ENCODE measurements at regions not wholly inside any gene's neighbourhood (a gene's known extent, or its start where the extent isn't known, plus 50 kb on each side); places are given as distances from the start of the nearest gene placed in this dataset.
"Not testable (repeated sequence)": the region's sequence is repeated elsewhere in the genome, so short reads cannot be mapped to it uniquely, and the experiment has no call there.

DNA sequence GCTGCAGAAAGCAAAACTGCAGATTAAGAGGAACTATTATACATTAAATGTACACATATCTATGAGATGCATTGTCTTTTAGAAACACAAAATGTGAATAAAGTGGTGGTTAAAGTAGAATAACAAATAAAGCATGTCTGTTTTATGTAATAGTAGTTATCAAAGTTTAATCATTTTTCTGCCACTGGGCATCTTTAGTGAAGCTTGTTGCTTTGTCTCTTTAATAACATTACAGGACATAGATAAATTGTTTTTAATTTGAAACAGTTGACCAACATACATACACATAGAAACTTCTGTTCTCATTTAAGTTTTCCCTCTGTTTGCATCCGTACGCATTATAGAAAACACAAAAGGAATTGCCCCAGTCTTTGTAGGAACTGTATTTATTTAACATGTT is 1700.0 kb upstream of the ADGRL3 start:
- no peak for DNase-seq
- Histone ChIP-seq H3K36me3 (replicated peaks) (no peaks in the 10 kb centered on the region), H3K27ac (no peak overlapping the region), H3K27me3 (replicated peaks) (no peaks in the 10 kb centered on the region), H3K4me3 (ENCODE audit: low read depth, low read length) (no peak overlapping the region)
- in situ Hi-C loops (cut with HindIII; ENCODE audit: low pct_ligation_motif_present, low sequenced_read_pairs), result no loop called here
- TF ChIP-seq, protein P1, sequence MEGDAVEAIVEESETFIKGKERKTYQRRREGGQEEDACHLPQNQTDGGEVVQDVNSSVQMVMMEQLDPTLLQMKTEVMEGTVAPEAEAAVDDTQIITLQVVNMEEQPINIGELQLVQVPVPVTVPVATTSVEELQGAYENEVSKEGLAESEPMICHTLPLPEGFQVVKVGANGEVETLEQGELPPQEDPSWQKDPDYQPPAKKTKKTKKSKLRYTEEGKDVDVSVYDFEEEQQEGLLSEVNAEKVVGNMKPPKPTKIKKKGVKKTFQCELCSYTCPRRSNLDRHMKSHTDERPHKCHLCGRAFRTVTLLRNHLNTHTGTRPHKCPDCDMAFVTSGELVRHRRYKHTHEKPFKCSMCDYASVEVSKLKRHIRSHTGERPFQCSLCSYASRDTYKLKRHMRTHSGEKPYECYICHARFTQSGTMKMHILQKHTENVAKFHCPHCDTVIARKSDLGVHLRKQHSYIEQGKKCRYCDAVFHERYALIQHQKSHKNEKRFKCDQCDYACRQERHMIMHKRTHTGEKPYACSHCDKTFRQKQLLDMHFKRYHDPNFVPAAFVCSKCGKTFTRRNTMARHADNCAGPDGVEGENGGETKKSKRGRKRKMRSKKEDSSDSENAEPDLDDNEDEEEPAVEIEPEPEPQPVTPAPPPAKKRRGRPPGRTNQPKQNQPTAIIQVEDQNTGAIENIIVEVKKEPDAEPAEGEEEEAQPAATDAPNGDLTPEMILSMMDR (IDR thresholded peaks at IDR 0.05; ENCODE audit: low read depth, low read length, missing control alignments), result no peak

DNA sequence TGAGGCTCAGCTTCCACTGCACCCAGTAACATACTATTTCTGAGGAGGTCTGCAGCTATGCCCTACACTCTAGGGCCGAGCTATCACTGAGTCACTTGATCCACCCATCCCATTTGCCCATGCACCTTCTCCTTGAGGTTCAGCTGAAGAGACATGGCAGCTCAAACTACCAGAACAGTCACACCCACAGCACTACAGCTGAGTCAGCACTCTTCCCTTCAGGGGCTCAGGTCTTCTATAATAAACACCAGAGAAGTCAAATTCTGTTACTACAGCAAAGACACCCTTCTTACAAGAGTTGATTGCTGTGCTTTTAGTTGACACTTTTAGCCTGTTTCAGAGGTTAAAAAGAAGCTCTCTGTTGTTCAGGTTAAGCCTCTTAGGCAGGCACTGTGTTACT is 1696.4 kb upstream of the ADGRL3 start:
- in situ Hi-C loops (cut with HindIII; ENCODE audit: low pct_ligation_motif_present, low sequenced_read_pairs), result no loop called here
- no peak for DNase-seq
- H3K36me3 ChIP-seq (replicated peaks), result no peaks in the 10 kb centered on the region
- H3K27me3 ChIP-seq (replicated peaks), result no peaks in the 10 kb centered on the region
- H3K27ac ChIP-seq, result no peak overlapping the region
- TF ChIP-seq, protein P1 (IDR thresholded peaks at IDR 0.05; ENCODE audit: low read depth, low read length, missing control alignments), result no peak
- H3K4me3 ChIP-seq (ENCODE audit: low read depth, low read length), result no peak overlapping the region

DNA sequence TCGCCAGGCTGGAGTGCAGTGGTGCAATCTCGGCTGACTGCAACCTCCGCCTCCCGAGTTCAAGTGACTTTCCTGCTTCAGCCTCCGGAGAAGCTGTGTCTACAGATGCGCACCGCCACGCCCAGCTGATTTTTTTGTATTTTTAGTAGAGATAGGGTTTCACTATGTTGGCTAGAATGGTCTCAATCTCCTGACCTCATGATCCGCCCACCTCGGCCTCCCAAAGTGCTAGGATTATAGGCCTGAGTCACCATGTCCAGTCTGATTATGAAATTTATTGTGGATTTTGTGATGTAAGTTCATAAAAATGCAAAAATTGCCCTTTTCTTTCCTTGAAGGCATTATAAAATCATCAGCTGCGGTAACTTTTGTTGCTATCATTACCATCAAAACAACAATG is 1688.3 kb upstream of the ADGRL3 start:
- H3K27ac ChIP-seq; H3K4me3 ChIP-seq (ENCODE audit: low read depth, low read length); H3K27me3 ChIP-seq (replicated peaks); in situ Hi-C loops (cut with HindIII; ENCODE audit: low pct_ligation_motif_present, low sequenced_read_pairs); H3K36me3 ChIP-seq (replicated peaks): not testable (repeated sequence)
- peak; percentile 38 for DNase-seq

DNA sequence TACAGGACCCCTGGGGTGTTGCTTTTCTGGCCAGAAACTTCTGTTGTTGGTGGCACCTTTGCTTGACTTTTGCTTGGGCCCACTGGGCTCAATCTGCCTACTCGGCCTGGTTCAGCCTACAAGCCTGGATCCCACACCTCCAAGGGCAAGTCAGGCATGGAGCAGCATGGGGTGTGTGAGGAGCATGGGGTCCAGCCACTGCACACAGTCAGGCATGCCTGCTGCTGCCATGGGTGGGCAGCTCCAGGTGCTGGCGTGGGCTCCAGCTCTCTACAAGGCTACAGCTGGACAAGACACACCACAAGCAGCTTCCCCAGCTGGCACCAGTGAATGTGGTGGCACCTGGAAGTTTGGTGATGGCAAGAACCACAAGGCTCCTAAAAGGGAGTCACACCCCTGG is 1683.1 kb upstream of the ADGRL3 start:
- H3K27me3 ChIP-seq (replicated peaks), result no peaks in the 10 kb centered on the region
- in situ Hi-C loops (cut with HindIII; ENCODE audit: low pct_ligation_motif_present, low sequenced_read_pairs), result no loop called here
- no peak for DNase-seq
- no peak overlapping the region for H3K27ac ChIP-seq
- TF ChIP-seq, protein P1 (IDR thresholded peaks at IDR 0.05; ENCODE audit: low read depth, low read length, missing control alignments), result no peak
- no peak overlapping the region for H3K4me3 ChIP-seq (ENCODE audit: low read depth, low read length)
- no peaks in the 10 kb centered on the region for H3K36me3 ChIP-seq (replicated peaks)

DNA sequence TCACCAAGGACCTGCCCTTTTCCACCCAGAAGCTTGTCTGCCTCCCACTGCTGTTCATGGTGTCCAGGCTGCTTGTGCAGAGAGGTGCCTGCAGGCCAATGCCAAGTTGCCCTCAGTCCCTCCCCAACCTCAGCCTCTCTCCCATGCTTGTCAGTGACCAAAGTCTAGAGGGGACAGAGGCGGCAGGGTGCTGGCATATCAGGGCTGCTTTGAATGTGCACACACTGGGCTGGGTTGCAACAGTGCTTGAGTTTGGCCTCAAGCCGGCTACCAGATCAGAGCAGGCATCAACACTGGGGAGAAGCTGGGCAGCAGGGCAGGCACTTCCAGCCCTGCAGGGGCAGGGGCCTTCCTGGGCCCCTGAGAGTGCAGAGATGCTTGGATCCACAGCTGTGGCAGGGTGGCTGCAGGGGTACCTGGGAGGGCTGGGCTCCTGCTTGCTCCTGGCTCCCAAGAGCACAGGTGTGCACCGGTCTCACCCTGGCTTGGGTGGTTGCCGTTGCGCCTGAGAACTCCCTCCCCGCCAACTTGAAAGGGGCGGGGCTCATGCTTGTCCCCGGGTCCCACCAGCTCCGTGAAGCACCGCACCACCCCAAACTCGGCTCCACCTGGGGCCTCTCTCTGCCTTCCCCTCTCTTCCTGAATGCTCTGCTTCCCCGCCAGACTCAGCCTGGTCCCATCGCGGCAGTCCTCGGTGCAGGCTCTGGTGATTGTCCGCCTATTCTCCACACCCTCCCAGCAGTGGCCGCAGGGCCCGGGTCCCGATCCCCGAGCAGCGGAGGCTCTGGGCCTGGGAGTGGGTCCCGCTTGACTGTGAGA is 1681.9 kb upstream of the ADGRL3 start:
- H3K36me3 ChIP-seq (replicated peaks), result no peaks in the 10 kb centered on the region
- H3K27me3 ChIP-seq (replicated peaks), result no peaks in the 10 kb centered on the region
- in situ Hi-C loops (cut with HindIII; ENCODE audit: low pct_ligation_motif_present, low sequenced_read_pairs), result no loop called here
- H3K4me3 ChIP-seq (ENCODE audit: low read depth, low read length), result no peak overlapping the region
- no peak overlapping the region for H3K27ac ChIP-seq
- no peak for DNase-seq
- TF ChIP-seq, protein P1 (IDR thresholded peaks at IDR 0.05; ENCODE audit: low read depth, low read length, missing control alignments), result no peak

DNA sequence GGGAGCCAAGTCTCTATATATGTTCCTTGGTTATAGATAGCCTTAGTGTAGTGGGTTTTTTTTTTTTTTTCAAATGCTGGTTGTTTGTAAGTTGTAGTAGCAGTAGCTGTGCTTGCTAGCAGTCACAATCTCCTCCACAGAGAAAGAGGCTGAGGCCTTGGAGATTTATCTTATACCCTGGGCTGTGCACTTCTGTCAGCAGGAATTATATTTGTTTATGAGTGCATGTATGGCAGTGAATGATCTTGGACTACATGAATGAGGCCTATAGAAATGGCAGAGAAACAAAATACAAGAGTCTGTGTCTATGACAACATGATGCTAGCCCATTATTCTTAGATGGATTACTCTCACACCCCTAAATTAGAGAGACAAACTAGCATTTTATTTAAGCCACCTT is 1674.2 kb upstream of the ADGRL3 start:
- TF ChIP-seq, protein P1 (IDR thresholded peaks at IDR 0.05; ENCODE audit: low read depth, low read length, missing control alignments), result no peak
- Histone ChIP-seq H3K27me3 (replicated peaks) (no peaks in the 10 kb centered on the region), H3K4me3 (ENCODE audit: low read depth, low read length) (no peak overlapping the region), H3K27ac (no peak overlapping the region), H3K36me3 (replicated peaks) (no peaks in the 10 kb centered on the region)
- no peak for DNase-seq
- in situ Hi-C loops (cut with HindIII; ENCODE audit: low pct_ligation_motif_present, low sequenced_read_pairs), result no loop called here
